ENCODE measurements at regions not wholly inside any gene's neighbourhood (a gene's known extent, or its start where the extent isn't known, plus 50 kb on each side); places are given as distances from the start of the nearest gene placed in this dataset.

DNA sequence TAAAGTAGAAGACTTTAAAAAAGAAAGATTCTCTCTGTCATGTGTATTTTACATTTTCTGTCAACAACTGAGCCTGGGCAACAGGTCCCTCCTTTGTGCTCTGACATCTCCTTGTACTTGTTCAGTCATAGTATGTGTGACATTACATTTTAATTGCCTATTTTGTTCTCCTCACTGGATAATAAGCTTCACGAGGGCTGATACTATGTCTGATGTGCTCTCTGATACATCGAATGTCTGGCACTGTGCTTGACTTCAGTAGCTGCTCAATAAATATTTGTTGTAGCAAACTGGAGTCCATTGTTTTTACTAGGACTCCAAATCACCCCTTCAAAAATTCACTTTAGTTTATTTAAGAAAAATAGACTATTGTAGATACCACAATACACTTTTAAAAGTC lies 482.0 kb downstream of the RASEF start:
- no peaks in the 10 kb centered on the region for H3K27me3 Mint-ChIP-seq
- H3K4me3 Mint-ChIP-seq: no peak overlapping the region
- peaks cover 2 to 15% (median 8%) of the 10 kb centered on the region in 8 donors for H3K9me3 Mint-ChIP-seq
- POLR2A ChIA-PET (ENCODE audit: partially characterized antibody): no interaction called here
- Histone ChIP-seq H3K36me3 (ENCODE audit: insufficient read depth, low read length) (no peaks in the 10 kb centered on the region), H3K4me3 (ENCODE audit: low read length in 2 of 2) (no peak overlapping the region), H3K9me3 (ENCODE audit: control insufficient read depth in 1 of 2, low read length in 2 of 2) (no peaks in the 10 kb centered on the region), H3K4me1 (ENCODE audit: insufficient read depth, low read length) (no peaks in the 10 kb centered on the region), H3K27ac (ENCODE audit: low read depth, low read length) (no peak overlapping the region), H3K27me3 (ENCODE audit: insufficient read depth, low read length) (no peaks in the 10 kb centered on the region)
- no peaks in the 10 kb centered on the region for H3K4me1 Mint-ChIP-seq
- intact Hi-C loops (cut with micrococcal nuclease): no loop called here
- CTCF ChIA-PET (ENCODE audit: partially characterized antibody): no interaction called here
- no peaks in the 10 kb centered on the region for H3K36me3 Mint-ChIP-seq
- DNase-seq: no peak
- no peak overlapping the region for H3K27ac Mint-ChIP-seq

DNA sequence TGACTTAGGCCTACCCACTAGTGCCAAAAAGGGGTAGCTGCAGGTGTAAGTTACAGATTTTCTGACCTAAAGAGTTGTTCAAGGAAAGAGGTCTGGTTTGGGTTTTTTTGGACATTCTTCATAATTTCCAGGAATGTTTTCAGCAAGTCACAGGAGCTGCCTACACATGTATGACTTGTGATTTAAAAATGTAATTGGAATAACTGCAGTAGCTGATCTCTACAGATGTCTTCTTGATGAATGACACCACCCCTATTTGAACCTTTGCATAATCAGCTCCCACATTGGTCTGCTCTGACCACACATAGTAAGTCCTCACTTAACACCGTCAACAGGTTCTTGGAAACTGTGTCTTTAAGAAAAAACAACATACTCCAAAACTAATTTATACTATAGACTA lies 481.4 kb downstream of the RASEF start:
- Mint-ChIP-seq H3K27me3 (no peaks in the 10 kb centered on the region), H3K27ac (no peak overlapping the region), H3K9me3 (peaks cover 2 to 15% (median 8%) of the 10 kb centered on the region in 8 donors), H3K4me3 (no peak overlapping the region), H3K4me1 (no peaks in the 10 kb centered on the region), H3K36me3 (no peaks in the 10 kb centered on the region)
- Histone ChIP-seq H3K36me3 (ENCODE audit: insufficient read depth, low read length) (no peaks in the 10 kb centered on the region), H3K9me3 (ENCODE audit: control insufficient read depth in 1 of 2, low read length in 2 of 2) (no peaks in the 10 kb centered on the region), H3K4me1 (ENCODE audit: insufficient read depth, low read length) (no peaks in the 10 kb centered on the region), H3K27ac (ENCODE audit: low read depth, low read length) (no peak overlapping the region), H3K27me3 (ENCODE audit: insufficient read depth, low read length) (no peaks in the 10 kb centered on the region), H3K4me3 (ENCODE audit: low read length in 2 of 2) (no peak overlapping the region)
- no peak for DNase-seq
- ChIA-PET CTCF (ENCODE audit: partially characterized antibody) (no interaction called here), POLR2A (ENCODE audit: partially characterized antibody) (no interaction called here)
- intact Hi-C loops (cut with micrococcal nuclease): no loop called here

DNA sequence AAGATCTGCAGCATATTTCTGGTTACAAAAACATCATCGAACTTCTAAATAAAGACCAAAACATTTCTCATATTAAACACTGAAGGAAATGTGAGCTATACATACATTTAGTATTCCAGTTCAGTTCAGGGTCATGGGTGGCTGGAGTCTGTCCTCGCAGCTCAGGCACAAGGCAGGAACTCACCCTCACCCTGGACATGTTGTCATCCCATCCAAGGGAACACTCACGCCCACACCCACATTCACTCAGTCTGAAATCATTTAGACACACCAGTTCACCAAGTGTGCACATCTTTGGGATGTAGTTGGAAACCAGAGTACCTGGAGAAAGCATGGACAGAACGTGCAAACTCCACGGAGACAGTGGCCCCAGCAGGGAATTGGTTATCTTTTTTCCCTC lies 481.0 kb downstream of the RASEF start:
- no peak for DNase-seq
- Histone ChIP-seq H3K4me3 (ENCODE audit: low read length in 2 of 2) (no peak overlapping the region), H3K27me3 (ENCODE audit: insufficient read depth, low read length) (no peaks in the 10 kb centered on the region), H3K4me1 (ENCODE audit: insufficient read depth, low read length) (no peaks in the 10 kb centered on the region), H3K27ac (ENCODE audit: low read depth, low read length) (no peak overlapping the region), H3K9me3 (ENCODE audit: control insufficient read depth in 1 of 2, low read length in 2 of 2) (no peaks in the 10 kb centered on the region), H3K36me3 (ENCODE audit: insufficient read depth, low read length) (no peaks in the 10 kb centered on the region)
- Mint-ChIP-seq H3K27ac (no peak overlapping the region), H3K4me3 (no peak overlapping the region), H3K27me3 (no peaks in the 10 kb centered on the region), H3K9me3 (peaks cover 2 to 18% (median 7%) of the 10 kb centered on the region in 8 donors), H3K4me1 (no peaks in the 10 kb centered on the region), H3K36me3 (no peaks in the 10 kb centered on the region)
- intact Hi-C loops (cut with micrococcal nuclease): no loop called here
- POLR2A ChIA-PET (ENCODE audit: partially characterized antibody): no interaction called here
- CTCF ChIA-PET (ENCODE audit: partially characterized antibody): no interaction called here

DNA sequence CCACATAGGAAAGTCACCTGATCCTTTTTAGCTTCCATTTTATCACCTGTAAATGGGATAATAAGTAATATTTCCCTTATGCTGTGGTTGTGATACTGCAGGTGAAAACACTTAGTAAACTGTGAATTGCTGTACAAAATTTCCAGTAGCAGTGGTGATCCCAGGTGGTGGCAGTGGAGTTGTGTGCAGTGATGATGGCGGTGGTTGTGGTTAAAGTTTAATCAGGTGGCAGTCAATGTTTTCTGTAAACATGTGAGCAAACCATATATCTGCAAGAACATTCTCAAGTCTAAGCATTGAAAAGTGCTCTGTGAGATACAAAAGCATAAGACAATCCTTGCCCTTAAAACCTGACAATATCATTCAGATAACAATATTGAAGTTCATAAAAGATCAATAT lies 480.2 kb downstream of the RASEF start:
- H3K4me1 ChIP-seq (ENCODE audit: insufficient read depth, low read length): no peaks in the 10 kb centered on the region
- no peaks in the 10 kb centered on the region for H3K9me3 ChIP-seq (ENCODE audit: control insufficient read depth in 1 of 2, low read length in 2 of 2)
- H3K4me3 Mint-ChIP-seq: no peak overlapping the region
- H3K36me3 ChIP-seq (ENCODE audit: insufficient read depth, low read length): no peaks in the 10 kb centered on the region
- no peak overlapping the region for H3K27ac Mint-ChIP-seq
- H3K27ac ChIP-seq (ENCODE audit: low read depth, low read length): no peak overlapping the region
- no peaks in the 10 kb centered on the region for H3K27me3 ChIP-seq (ENCODE audit: insufficient read depth, low read length)
- no peaks in the 10 kb centered on the region for H3K36me3 Mint-ChIP-seq
- ChIA-PET CTCF (ENCODE audit: partially characterized antibody) (no interaction called here), POLR2A (ENCODE audit: partially characterized antibody) (no interaction called here)
- no peak overlapping the region for H3K4me3 ChIP-seq (ENCODE audit: low read length in 2 of 2)
- no peaks in the 10 kb centered on the region for H3K27me3 Mint-ChIP-seq
- intact Hi-C loops (cut with micrococcal nuclease): no loop called here
- peaks cover 2 to 17% (median 7%) of the 10 kb centered on the region in 8 donors for H3K9me3 Mint-ChIP-seq
- H3K4me1 Mint-ChIP-seq: no peaks in the 10 kb centered on the region
- DNase-seq: no peak

DNA sequence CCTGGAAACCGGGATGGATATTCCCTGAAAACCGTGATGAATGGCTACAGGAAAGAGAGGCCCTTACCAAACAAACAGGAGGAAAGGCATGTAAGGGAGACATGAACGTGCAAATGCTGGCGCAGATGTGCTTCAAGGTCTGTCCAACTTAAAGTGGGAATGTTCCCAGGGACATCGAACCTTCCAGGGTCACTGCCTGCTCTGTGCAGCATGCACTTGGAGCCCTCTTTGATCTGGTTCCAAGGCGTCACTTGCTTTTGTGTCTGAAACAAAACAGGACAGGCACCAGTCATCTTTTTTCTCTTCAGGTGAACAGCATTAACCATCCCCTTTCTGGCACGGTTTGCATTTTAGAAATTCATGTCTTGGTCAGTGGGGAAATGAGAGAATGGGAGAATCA lies 479.4 kb downstream of the RASEF start:
- Histone ChIP-seq H3K27me3 (ENCODE audit: insufficient read depth, low read length) (no peaks in the 10 kb centered on the region), H3K4me1 (ENCODE audit: insufficient read depth, low read length) (no peaks in the 10 kb centered on the region), H3K4me3 (ENCODE audit: low read length in 2 of 2) (no peak overlapping the region), H3K9me3 (ENCODE audit: control insufficient read depth in 1 of 2, low read length in 2 of 2) (no peaks in the 10 kb centered on the region), H3K27ac (ENCODE audit: low read depth, low read length) (no peak overlapping the region), H3K36me3 (ENCODE audit: insufficient read depth, low read length) (no peaks in the 10 kb centered on the region)
- CTCF ChIA-PET (ENCODE audit: partially characterized antibody): no interaction called here
- intact Hi-C loops (cut with micrococcal nuclease): no loop called here
- Mint-ChIP-seq H3K27me3 (no peaks in the 10 kb centered on the region), H3K27ac (no peak overlapping the region), H3K36me3 (no peaks in the 10 kb centered on the region), H3K4me1 (no peaks in the 10 kb centered on the region), H3K4me3 (no peak overlapping the region), H3K9me3 (peaks cover 2 to 12% (median 7%) of the 10 kb centered on the region in 8 donors)
- POLR2A ChIA-PET (ENCODE audit: partially characterized antibody): no interaction called here
- no peak for DNase-seq

DNA sequence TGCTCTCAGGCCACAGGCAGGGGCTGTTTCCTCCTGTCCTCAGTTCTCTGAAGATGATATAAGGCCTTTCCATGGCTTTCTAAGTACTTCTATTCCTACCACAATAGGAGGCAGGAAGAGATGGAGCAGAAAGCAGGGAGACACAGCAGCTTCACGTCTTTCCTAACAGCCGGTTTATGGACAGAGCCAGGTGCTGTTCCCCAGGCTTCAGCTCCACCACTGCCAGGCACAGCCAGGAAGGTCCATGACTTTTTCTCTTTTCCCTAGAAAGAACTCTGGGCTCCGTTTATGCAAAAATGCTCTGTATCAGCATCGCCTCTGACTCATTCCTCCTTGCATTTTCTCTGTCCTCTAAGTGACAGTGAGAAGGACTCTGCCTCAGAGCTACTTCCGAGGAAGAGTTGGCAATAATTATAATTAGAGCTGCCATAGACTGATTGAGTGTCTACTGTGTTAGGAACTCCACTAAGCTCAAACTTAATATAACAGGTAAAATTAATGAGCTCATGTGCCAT lies 478.5 kb downstream of the RASEF start:
- Mint-ChIP-seq H3K9me3 (peaks cover 2 to 10% (median 4%) of the 10 kb centered on the region in 8 donors), H3K27ac (no peak overlapping the region), H3K27me3 (no peaks in the 10 kb centered on the region), H3K36me3 (no peaks in the 10 kb centered on the region), H3K4me3 (no peak overlapping the region), H3K4me1 (no peaks in the 10 kb centered on the region)
- intact Hi-C loops (cut with micrococcal nuclease): no loop called here
- CTCF ChIA-PET (ENCODE audit: partially characterized antibody): no interaction called here
- no peak overlapping the region for H3K4me3 ChIP-seq (ENCODE audit: low read length in 2 of 2)
- POLR2A ChIA-PET (ENCODE audit: partially characterized antibody): no interaction called here
- H3K9me3 ChIP-seq (ENCODE audit: control insufficient read depth in 1 of 2, low read length in 2 of 2): no peaks in the 10 kb centered on the region
- DNase-seq: no peak
- H3K27me3 ChIP-seq (ENCODE audit: insufficient read depth, low read length): no peaks in the 10 kb centered on the region
- no peaks in the 10 kb centered on the region for H3K36me3 ChIP-seq (ENCODE audit: insufficient read depth, low read length)
- H3K27ac ChIP-seq (ENCODE audit: low read depth, low read length): no peak overlapping the region
- H3K4me1 ChIP-seq (ENCODE audit: insufficient read depth, low read length): no peaks in the 10 kb centered on the region

DNA sequence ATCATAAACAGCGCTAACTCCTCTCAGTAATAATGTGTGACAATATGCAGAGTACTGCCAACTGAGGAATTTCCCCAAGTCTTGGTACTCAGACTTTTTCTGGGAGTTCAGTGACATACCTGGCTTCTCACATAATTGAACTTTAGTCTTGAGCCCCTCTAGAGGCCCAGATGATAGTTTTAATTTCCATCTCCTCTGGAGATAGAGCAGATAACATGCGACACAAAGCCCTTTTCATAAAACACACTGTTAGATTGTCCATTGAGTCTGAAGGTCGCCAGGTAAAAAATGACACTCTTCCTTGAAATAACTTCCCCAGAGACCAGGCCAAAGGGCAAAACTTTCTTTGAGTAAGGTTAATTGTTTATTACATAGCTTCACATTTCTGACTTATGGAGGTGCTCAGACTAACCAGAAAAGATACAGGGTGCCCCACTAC lies 476.0 kb downstream of the RASEF start:
- CTCF ChIA-PET (ENCODE audit: partially characterized antibody): no interaction called here
- Mint-ChIP-seq H3K36me3 (no peaks in the 10 kb centered on the region), H3K4me3 (no peak overlapping the region), H3K4me1 (no peaks in the 10 kb centered on the region), H3K27me3 (no peaks in the 10 kb centered on the region), H3K9me3 (peaks cover 2 to 14% (median 4%) of the 10 kb centered on the region in 8 donors), H3K27ac (no peak overlapping the region)
- H3K9me3 ChIP-seq (ENCODE audit: control insufficient read depth in 1 of 2, low read length in 2 of 2): no peaks in the 10 kb centered on the region
- H3K27me3 ChIP-seq (ENCODE audit: insufficient read depth, low read length): no peaks in the 10 kb centered on the region
- POLR2A ChIA-PET (ENCODE audit: partially characterized antibody): no interaction called here
- H3K4me1 ChIP-seq (ENCODE audit: insufficient read depth, low read length): no peaks in the 10 kb centered on the region
- no peak for DNase-seq
- no peaks in the 10 kb centered on the region for H3K36me3 ChIP-seq (ENCODE audit: insufficient read depth, low read length)
- no peak overlapping the region for H3K4me3 ChIP-seq (ENCODE audit: low read length in 2 of 2)
- H3K27ac ChIP-seq (ENCODE audit: low read depth, low read length): no peak overlapping the region
- intact Hi-C loops (cut with micrococcal nuclease): no loop called here
